HS-27A (cell line): ENCODE measurements at regions not wholly inside any gene's neighbourhood (a gene's known extent, or its start where the extent isn't known, plus 50 kb on each side); places are given as distances from the start of the nearest gene placed in this dataset.

Experiments
- DNase-seq: peaks from one replicate; pipeline ENCODE4 v3.0.0-alpha.2; 2012; ENCODE audit warnings: low read depth, missing footprints

GRCh38 chr10:28811639-28812349 lies 134.5 kb downstream of the BAMBI start:
- DNase-seq: no peak

GRCh38 chr10:28812384-28813372 lies 135.4 kb downstream of the BAMBI start:
- DNase-seq: no peak

DNA sequence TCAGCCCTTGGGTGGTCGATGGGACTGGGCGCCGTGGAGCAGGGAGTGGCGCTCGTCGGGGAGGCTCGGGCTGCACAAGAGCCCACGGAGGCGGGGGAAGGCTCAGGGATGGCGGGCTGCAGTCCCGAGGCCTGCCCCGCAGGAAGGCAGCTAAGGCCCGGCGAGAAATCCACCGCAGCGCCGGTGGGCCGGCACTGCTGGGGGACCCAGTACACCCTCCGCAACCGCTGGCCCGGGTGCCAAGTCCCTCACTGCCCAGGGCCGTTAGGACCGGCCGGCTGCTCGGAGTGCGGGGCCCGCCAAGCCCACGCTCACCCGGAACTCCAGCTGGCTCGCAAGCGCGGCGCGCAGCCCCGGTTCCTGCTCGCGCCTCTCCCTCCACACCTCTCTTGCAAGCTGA lies 138.4 kb downstream of the BAMBI start:
- no peak for DNase-seq

- DNase-seq: no peak
Observed at GRCh38 chr10:28822719-28823464, 145.6 kb downstream of the BAMBI start.

DNA sequence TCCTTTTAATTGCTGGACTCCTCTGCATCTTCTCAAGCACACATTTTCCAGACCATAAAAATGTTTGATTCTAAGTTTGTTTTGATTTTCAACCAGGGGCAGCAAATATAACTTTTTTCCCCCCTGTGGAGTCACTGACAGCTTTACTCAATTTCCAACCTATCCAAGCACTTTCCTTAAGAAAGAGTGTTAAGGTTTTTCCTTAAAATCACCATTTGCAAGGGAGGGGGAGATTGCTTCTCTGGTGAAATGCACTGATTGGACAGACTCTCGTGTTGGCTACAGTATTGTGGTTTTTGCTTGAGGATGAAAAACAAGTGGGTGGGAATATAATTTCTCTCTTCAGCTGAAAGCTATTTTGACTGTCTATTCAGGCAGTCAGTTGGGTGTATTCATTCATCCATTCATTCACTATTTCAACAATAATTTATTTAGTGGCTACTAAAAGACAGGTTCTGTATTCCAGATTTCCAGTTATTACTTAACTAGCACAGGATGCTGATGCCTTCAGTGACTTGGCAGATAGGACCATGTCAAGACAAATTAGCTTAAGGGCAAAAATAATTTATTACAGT lies 146.3 kb downstream of the BAMBI start:
- no peak for DNase-seq

GRCh38 chr10:28833313-28833712 lies 156.0 kb downstream of the BAMBI start:
- no peak for DNase-seq

DNA sequence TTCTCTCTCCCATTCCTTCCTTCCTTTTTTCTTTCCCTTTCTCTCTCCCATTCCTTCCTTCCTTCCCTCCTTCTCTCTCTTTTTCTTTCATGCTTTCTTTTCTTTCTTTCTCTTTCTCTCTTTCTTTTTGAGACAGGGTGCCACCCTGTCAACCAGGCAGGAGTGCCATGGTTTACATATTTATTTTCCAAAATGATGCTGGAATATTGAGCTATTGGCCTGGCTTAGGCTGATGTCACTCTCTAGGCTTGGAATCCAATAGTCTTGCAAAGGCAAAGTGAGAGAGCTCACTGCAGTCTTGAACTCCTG lies 159.1 kb downstream of the BAMBI start:
- no peak for DNase-seq

GRCh38 chr10:28837613-28838390 lies 160.5 kb downstream of the BAMBI start:
- no peak for DNase-seq

GRCh38 chr10:28838908-28839307 lies 161.6 kb downstream of the BAMBI start:
- DNase-seq: no peak

DNA sequence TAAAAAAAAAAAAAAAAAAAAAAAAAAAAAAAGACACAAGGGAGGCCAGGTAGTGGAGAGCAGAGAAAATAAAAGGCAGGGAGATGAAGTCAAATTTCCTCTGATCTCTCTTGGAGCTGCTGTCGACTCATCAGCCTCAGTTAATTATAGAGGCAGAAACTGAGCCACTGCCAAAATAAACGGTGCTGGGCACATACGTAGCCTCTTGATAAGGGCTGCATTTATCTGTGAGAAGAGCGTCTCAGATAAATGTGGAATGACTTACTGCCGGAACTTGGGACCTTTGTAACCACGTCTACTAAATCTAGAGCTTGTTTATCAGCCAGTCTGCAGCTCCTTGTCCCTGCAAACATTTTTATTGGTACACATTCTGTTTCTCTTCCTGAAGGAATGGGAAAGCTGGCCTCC lies 162.3 kb downstream of the BAMBI start:
- no peak for DNase-seq

GRCh38 chr10:28840202-28840601 lies 162.9 kb downstream of the BAMBI start:
- DNase-seq: no peak

DNA sequence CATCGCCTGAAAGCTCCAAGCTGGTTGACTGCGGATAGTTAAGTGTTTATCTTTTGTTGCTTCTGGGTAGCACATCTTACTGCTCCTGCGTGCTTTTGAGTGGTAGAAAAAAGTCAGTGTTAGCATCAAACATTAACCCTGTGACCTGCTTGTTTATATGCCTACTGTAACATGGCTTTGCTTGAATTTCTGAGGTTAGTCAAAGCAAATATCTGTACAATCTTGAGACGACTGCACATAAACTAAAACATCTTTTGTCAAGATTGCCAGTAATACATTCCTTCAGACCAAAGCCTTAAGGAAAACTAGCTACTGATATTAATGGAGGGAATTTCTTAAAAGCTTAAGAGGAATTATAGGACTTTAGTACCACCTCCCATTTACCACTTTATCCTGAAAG lies 163.7 kb downstream of the BAMBI start:
- DNase-seq: no peak

GRCh38 chr10:28841625-28842024 lies 164.3 kb downstream of the BAMBI start:
- DNase-seq: no peak

GRCh38 chr10:28842321-28842720 lies 165.0 kb downstream of the BAMBI start:
- DNase-seq: peak; percentile 40

DNA sequence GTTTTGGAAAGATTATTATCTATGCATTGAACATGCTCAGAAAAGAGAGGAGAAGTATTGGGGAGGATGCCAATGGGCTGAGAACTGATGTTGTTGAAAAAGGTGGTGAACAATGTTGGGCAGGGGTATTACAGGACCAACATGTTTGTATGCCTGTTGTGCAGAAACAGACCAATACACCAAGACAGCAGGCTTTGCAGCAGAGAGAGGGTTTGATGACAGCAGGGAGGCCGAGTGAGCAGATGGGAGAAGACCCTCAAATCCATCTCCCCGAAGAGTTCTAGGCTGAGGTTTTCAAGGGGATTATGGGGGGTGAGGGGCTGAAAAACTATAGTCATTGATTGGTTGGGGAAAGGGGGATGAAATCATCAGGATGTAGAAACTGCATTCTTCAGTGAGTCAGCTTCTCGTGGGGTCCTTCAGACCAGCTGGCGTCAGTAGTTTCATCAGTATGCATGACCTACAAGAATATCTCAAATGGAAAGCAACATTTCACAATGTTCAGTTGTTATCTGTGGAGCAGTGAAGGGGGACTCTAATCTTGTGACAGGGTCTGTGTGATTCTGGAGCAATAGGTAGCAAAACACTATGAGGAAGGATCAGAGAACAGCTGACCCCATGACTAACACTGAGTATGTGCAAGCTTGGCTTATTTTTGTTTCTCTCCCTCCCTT lies 167.8 kb downstream of the BAMBI start:
- no peak for DNase-seq

- DNase-seq: no peak
Observed at GRCh38 chr10:28849309-28849708, 172.0 kb downstream of the BAMBI start.

DNA sequence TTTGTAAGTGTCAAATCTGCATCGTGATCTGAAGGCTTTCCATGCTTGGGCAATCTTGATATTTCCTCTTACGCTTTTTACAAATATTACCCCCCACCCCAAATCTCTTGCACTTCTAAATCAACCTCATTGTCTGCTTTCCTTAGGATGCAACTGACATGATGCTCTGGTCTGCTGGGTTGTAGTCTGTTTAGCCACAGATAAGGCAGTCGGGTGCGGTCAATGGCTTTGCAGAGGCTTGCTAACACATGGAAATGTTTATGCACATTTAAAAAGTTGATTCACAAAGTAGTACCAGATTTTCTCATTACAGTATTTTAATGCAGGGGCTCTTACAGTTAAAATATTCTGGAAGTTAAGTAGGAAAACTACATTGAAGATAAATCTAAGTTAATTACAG lies 172.5 kb downstream of the BAMBI start:
- DNase-seq: no peak

- no peak for DNase-seq
Observed at GRCh38 chr10:28850784-28851183, 173.5 kb downstream of the BAMBI start.

DNA sequence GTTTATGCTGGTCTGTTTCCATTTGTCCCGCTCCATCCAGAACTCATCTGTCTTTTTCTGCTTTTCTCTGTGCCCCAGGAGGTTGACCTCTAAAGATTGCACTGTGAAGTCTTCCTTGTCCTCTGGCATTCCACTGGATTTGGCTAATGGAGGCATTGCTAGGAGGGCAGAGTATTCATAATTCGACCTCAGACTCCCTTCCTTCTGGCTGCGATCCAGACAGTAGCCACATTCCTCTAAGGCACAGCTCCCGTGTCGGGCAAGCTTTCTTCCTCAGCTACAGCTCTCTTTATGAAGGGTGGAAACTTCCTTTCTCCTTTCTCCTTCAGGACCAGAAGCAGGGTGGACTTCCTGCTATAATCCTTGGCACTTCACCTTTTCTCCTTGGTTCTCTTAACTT lies 175.9 kb downstream of the BAMBI start:
- no peak for DNase-seq

GRCh38 chr10:28857164-28857563 lies 179.8 kb downstream of the BAMBI start:
- no peak for DNase-seq

- DNase-seq: no peak
Observed at GRCh38 chr10:28858646-28859045, 181.3 kb downstream of the BAMBI start.
